CD4-positive, alpha-beta T cell (primary cell): ENCODE measurements at regions not wholly inside any gene's neighbourhood (a gene's known extent, or its start where the extent isn't known, plus 50 kb on each side); places are given as distances from the start of the nearest gene placed in this dataset.

Source experiments
- ATAC-seq: fragments of 200-7000 bp; cut with Tn5 transposase; one replicate; pipeline ENCODE4 v1.10.0; 2022; ENCODE audit warnings: mild to moderate bottlenecking; ENCODE audit not compliant: poor library complexity
- CTCF ChIA-PET: fragments of 350-600 bp; sonication (Branson Sonifier 250); formaldehyde crosslinking; loops from one replicate; lab custom pipeline; 2021; ENCODE audit warnings: antibody characterized with exemption, inconsistent platforms; lab: Charles Lee
- POLR2A ChIA-PET: fragments of 350-600 bp; sonication (Branson Sonifier 250); formaldehyde crosslinking; loops from one replicate; lab custom pipeline; 2021; ENCODE audit warnings: antibody characterized with exemption, inconsistent platforms; lab: Charles Lee
- DNase-seq, 14 experiments: peaks; one replicate each; pipeline ENCODE4 v3.0.0-alpha.2; 2013 to 2020; ENCODE audit warnings: mixed read lengths in 2 of 14
- H3K27ac ChIP-seq, 2 donors: one replicate each; pipeline versions ENCODE4 v1.5.1 to v1.7.0; 2013; ENCODE audit warnings: low read length in 2 of 2, low read depth in 1 of 2, mild to moderate bottlenecking in 1 of 2
- H3K27me3 ChIP-seq, 2 experiments: 1 replicate in 1 of 2; 2 replicates in 1 of 2; pipeline versions ENCODE4 v1.6.1 to v1.7.0; 2013; ENCODE audit warnings: low read length in 2 of 2, control low read depth in 1 of 2, mild to moderate bottlenecking in 1 of 2, moderate library complexity in 1 of 2; ENCODE audit not compliant: insufficient read depth in 2 of 2, control insufficient read depth in 1 of 2
- H3K36me3 ChIP-seq: one replicate; pipeline ENCODE4 v1.6.1; 2013; ENCODE audit warnings: low read length, control low read depth; ENCODE audit not compliant: insufficient read depth
- H3K4me1 ChIP-seq: one replicate; pipeline ENCODE4 v1.6.1; 2013; ENCODE audit warnings: low read length, control low read depth; ENCODE audit not compliant: insufficient read depth
- H3K4me3 ChIP-seq: one replicate; pipeline ENCODE4 v1.5.1; 2013; ENCODE audit warnings: mild to moderate bottlenecking, low read length, moderate library complexity
- H3K9me3 ChIP-seq, 2 experiments: 1 replicate in 1 of 2; 2 replicates in 1 of 2; pipeline versions ENCODE4 v1.6.1 to v1.7.0; 2013; ENCODE audit warnings: low read length in 2 of 2, mild to moderate bottlenecking in 2 of 2, control low read depth in 1 of 2, moderate library complexity in 1 of 2; ENCODE audit not compliant: control insufficient read depth in 1 of 2, insufficient read depth in 1 of 2
- H3K27ac Mint-ChIP-seq: one replicate; pipeline ENCODE4 v1.8.0; 2020; ENCODE audit warnings: mixed read lengths
- H3K27me3 Mint-ChIP-seq: one replicate; pipeline ENCODE4 v1.8.0; 2021; ENCODE audit warnings: mixed read lengths
- H3K36me3 Mint-ChIP-seq: one replicate; pipeline ENCODE4 v1.8.0; 2021; ENCODE audit warnings: low read depth, mixed read lengths
- H3K4me1 Mint-ChIP-seq: one replicate; pipeline ENCODE4 v1.8.0; 2021; ENCODE audit warnings: low read depth, mixed read lengths
- H3K4me3 Mint-ChIP-seq: one replicate; pipeline ENCODE4 v1.8.0; 2020; ENCODE audit warnings: mild to moderate bottlenecking, mixed read lengths
- H3K9me3 Mint-ChIP-seq: one replicate; pipeline ENCODE4 v1.8.0; 2020; ENCODE audit warnings: mixed read lengths
- CTCF ChIP-seq: fragments of 200-600 bp; IDR thresholded peaks from one replicate; pipeline ENCODE4 v1.8.0; 2022; ENCODE audit warnings: antibody characterized with exemption, mild to moderate bottlenecking
- intact Hi-C, 2 experiments: fragments of 100-400 bp; cut with DNase I in 1 of 2; cut with micrococcal nuclease in 1 of 2; formaldehyde crosslinking; loops; one replicate each; pipeline versions ENCODE4 v1.15.1 to v1.9.0; 2023 to 2025; cut with DNase I, micrococcal nuclease

GRCh38 chr15:93358166-93359059 is 269.4 kb upstream of the RGMA start:
- Mint-ChIP-seq H3K9me3 (peaks cover 2% of the 10 kb centered on the region), H3K27me3 (no peaks in the 10 kb centered on the region), H3K4me3 (no peak overlapping the region), H3K27ac (no peak overlapping the region), H3K36me3 (no peaks in the 10 kb centered on the region), H3K4me1 (no peaks in the 10 kb centered on the region)
- H3K4me1 ChIP-seq = no peaks in the 10 kb centered on the region
- POLR2A ChIA-PET = no interaction called here
- CTCF ChIA-PET = no interaction called here
- no peak overlapping the region for H3K27ac ChIP-seq
- no peak for ATAC-seq
- TF ChIP-seq CTCF = no peak
- H3K4me3 ChIP-seq = no peak overlapping the region
- no peaks in the 10 kb centered on the region for H3K36me3 ChIP-seq
- H3K27me3 ChIP-seq = no peaks in the 10 kb centered on the region
- intact Hi-C loops = no loop called here
- DNase-seq = no peak
- peaks cover 0 to 8% of the 10 kb centered on the region in 2 experiments for H3K9me3 ChIP-seq

GRCh38 chr15:93348711-93349545 is 259.9 kb upstream of the RGMA start:
- H3K9me3 Mint-ChIP-seq = no peaks in the 10 kb centered on the region
- H3K36me3 Mint-ChIP-seq = no peaks in the 10 kb centered on the region
- no peaks in the 10 kb centered on the region for H3K36me3 ChIP-seq
- ChIA-PET CTCF (no interaction called here), POLR2A (no interaction called here)
- H3K27me3 ChIP-seq = no peaks in the 10 kb centered on the region
- peaks cover 0 to 6% of the 10 kb centered on the region in 2 experiments for H3K9me3 ChIP-seq
- intact Hi-C loops = no loop called here
- no peak overlapping the region for H3K4me3 Mint-ChIP-seq
- H3K27ac ChIP-seq = no peak overlapping the region
- H3K4me1 ChIP-seq = no peaks in the 10 kb centered on the region
- no peak overlapping the region for H3K4me3 ChIP-seq
- no peak for DNase-seq
- H3K27me3 Mint-ChIP-seq = peaks cover 11% of the 10 kb centered on the region
- TF ChIP-seq CTCF = no peak
- H3K27ac Mint-ChIP-seq = no peak overlapping the region
- no peaks in the 10 kb centered on the region for H3K4me1 Mint-ChIP-seq
- ATAC-seq = no peak

- Histone ChIP-seq H3K36me3 (no peaks in the 10 kb centered on the region), H3K9me3 (no peaks in the 10 kb centered on the region), H3K27ac (no peak overlapping the region), H3K4me1 (no peaks in the 10 kb centered on the region), H3K4me3 (no peak overlapping the region), H3K27me3 (peaks cover 0 to 1% of the 10 kb centered on the region in 2 experiments)
- DNase-seq (no peak), ATAC-seq (no peak)
- POLR2A ChIA-PET = no interaction called here
- H3K4me3 Mint-ChIP-seq = no peak overlapping the region
- H3K9me3 Mint-ChIP-seq = no peaks in the 10 kb centered on the region
- H3K36me3 Mint-ChIP-seq = no peaks in the 10 kb centered on the region
- H3K27ac Mint-ChIP-seq = no peak overlapping the region
- TF ChIP-seq CTCF = no peak
- intact Hi-C loops = no loop called here
- H3K27me3 Mint-ChIP-seq = peaks cover 11% of the 10 kb centered on the region
- CTCF ChIA-PET = no interaction called here
- H3K4me1 Mint-ChIP-seq = no peaks in the 10 kb centered on the region
Observed at GRCh38 chr15:93347986-93348385, 259.0 kb upstream of the RGMA start.
